Esophagus squamous epithelium (tissue), 5 donors: ENCODE measurements at regions not wholly inside any gene's neighbourhood (a gene's known extent, or its start where the extent isn't known, plus 50 kb on each side); places are given as distances from the start of the nearest gene placed in this dataset.
A peak's percentile ranks its signal among the peaks of the same experiment; 100 is the strongest.
"Not testable (repeated sequence)": the region's sequence is repeated elsewhere in the genome, so short reads cannot be mapped to it uniquely, and the experiment has no call there.

Source experiments
- DNase-seq: peaks from one replicate; lab custom pipeline; 2025; lab: John Stamatoyannopoulos, UW
- H3K27ac ChIP-seq, 4 donors: fragments of 200-600 bp; sonication (generic); one replicate each; pipeline ENCODE4 v1.5.1; 2016 to 2019; ENCODE audit warnings: mild to moderate bottlenecking in 1 of 4
- H3K27me3 ChIP-seq, 4 donors: fragments of 200-600 bp; sonication (generic); 1 replicate in 3 of 4; 2 replicates in 1 of 4; pipeline versions ENCODE4 v1.5.1 to v1.6.0; 2017 to 2021; ENCODE audit warnings: antibody characterized with exemption in 1 of 4
- H3K36me3 ChIP-seq, 3 donors: fragments of 200-600 bp; sonication (generic); one replicate each; pipeline ENCODE4 v1.5.1; 2016 to 2019
- H3K4me1 ChIP-seq, 3 donors: fragments of 200-600 bp; sonication (generic); one replicate each; pipeline ENCODE4 v1.5.1; 2017 to 2019
- H3K4me3 ChIP-seq, 4 donors: fragments of 200-600 bp; sonication (generic); 1 replicate in 3 of 4; 2 replicates in 1 of 4; pipeline ENCODE4 v1.5.1; 2016 to 2019; ENCODE audit warnings: mild to moderate bottlenecking in 2 of 4, moderate library complexity in 1 of 4
- H3K9me3 ChIP-seq, 3 donors: fragments of 200-600 bp; sonication (generic); one replicate each; pipeline ENCODE4 v1.5.1; 2016 to 2019
- CTCF ChIP-seq, 6 experiments: fragments of 450-650 bp in 4 of 6; fragments of 200-600 bp in 2 of 6; sonication (generic) in 2 of 6; IDR thresholded peaks; one replicate each; pipeline ENCODE4 v1.5.1; 2016 to 2019; ENCODE audit warnings: antibody characterized with exemption in 6 of 6, mild to moderate bottlenecking in 4 of 6, moderate library complexity in 4 of 6
- WGBS, 2 donors: methylation state at CpG; one replicate each; pipeline ENCODE4 v1.1.5; 2018; 5-methylcytosine and 5-hydroxymethylcytosine counted together
- intact Hi-C: fragments of 100-400 bp; cut with DNase I; formaldehyde crosslinking; loops from one replicate; pipeline ENCODE4 v1.15.0; 2022
- donor health status: DM: yes; HTN: yes; CAD: no.

- H3K27me3 ChIP-seq, H3K4me1 ChIP-seq, H3K27ac ChIP-seq, H3K4me3 ChIP-seq, H3K36me3 ChIP-seq, DNase-seq, H3K9me3 ChIP-seq, intact Hi-C loops: not testable (repeated sequence)
- 60% methylated on average over 1 of the region's 4 CpGs; no CpG with 5 or more reads in 1 of the 2 donors for WGBS, 2 donors
- peak in 1 of 6 experiments; percentile 13 for TF ChIP-seq CTCF (IDR thresholded peaks at IDR 0.05)
Measured at GRCh38 chr16:33913601-33914000, 454.2 kb downstream of the TP53TG3F start.

- H3K27me3 ChIP-seq, DNase-seq, H3K9me3 ChIP-seq, H3K4me1 ChIP-seq, intact Hi-C loops, H3K27ac ChIP-seq, H3K4me3 ChIP-seq, H3K36me3 ChIP-seq: not testable (repeated sequence)
- WGBS, 2 donors, result no CpG with 5 or more reads among the region's 18 CpGs
Measured at GRCh38 chr16:33920761-33921545, 461.5 kb downstream of the TP53TG3F start.

- DNase-seq, H3K4me3 ChIP-seq, H3K9me3 ChIP-seq, H3K27me3 ChIP-seq, H3K36me3 ChIP-seq, intact Hi-C loops, H3K27ac ChIP-seq, H3K4me1 ChIP-seq: not testable (repeated sequence)
- WGBS, 2 donors, result 77 to 87% methylated on average over 4 to 5 of the region's 10 CpGs
Measured at GRCh38 chr16:33922914-33923313, 463.5 kb downstream of the TP53TG3F start.

GRCh38 chr16:33928026-33928425, 468.6 kb downstream of the TP53TG3F start:
- H3K4me1 ChIP-seq, H3K36me3 ChIP-seq, H3K27ac ChIP-seq, DNase-seq, H3K27me3 ChIP-seq, H3K9me3 ChIP-seq, intact Hi-C loops, H3K4me3 ChIP-seq: not testable (repeated sequence)
- no CpG with 5 or more reads among the region's 39 CpGs for WGBS, 2 donors

GRCh38 chr16:33932191-33932590, 472.8 kb downstream of the TP53TG3F start:
- no CpG with 5 or more reads among the region's 11 CpGs for WGBS, 2 donors
- H3K27ac ChIP-seq, H3K4me1 ChIP-seq, H3K36me3 ChIP-seq, H3K9me3 ChIP-seq, DNase-seq, H3K4me3 ChIP-seq, intact Hi-C loops, H3K27me3 ChIP-seq: not testable (repeated sequence)

GRCh38 chr16:33933039-33933438, 473.6 kb downstream of the TP53TG3F start:
- WGBS, 2 donors, result no CpG with 5 or more reads among the region's 6 CpGs

GRCh38 chr16:33935766-33936165, 476.4 kb downstream of the TP53TG3F start:
- H3K4me1 ChIP-seq, H3K36me3 ChIP-seq, H3K27me3 ChIP-seq, DNase-seq, H3K4me3 ChIP-seq, intact Hi-C loops, H3K9me3 ChIP-seq, H3K27ac ChIP-seq: not testable (repeated sequence)
- WGBS, 2 donors, result 74 to 93% methylated on average over 7 to 10 of the region's 13 CpGs

More at GRCh38 chr16:33933039-33933438, 473.6 kb downstream of the TP53TG3F start:
- H3K4me3 ChIP-seq, intact Hi-C loops, H3K27ac ChIP-seq, H3K9me3 ChIP-seq, H3K36me3 ChIP-seq, H3K27me3 ChIP-seq, H3K4me1 ChIP-seq, DNase-seq: not testable (repeated sequence)

- DNase-seq, H3K27me3 ChIP-seq, intact Hi-C loops, H3K27ac ChIP-seq, H3K9me3 ChIP-seq, H3K4me1 ChIP-seq, H3K4me3 ChIP-seq, H3K36me3 ChIP-seq: not testable (repeated sequence)
- WGBS, 2 donors, result no CpG with 5 or more reads among the region's 16 CpGs
Measured at GRCh38 chr16:33938097-33938496, 478.7 kb downstream of the TP53TG3F start.

- no CpG with 5 or more reads among the region's 7 CpGs for WGBS, 2 donors
- H3K36me3 ChIP-seq, H3K27ac ChIP-seq, intact Hi-C loops, H3K4me1 ChIP-seq, H3K27me3 ChIP-seq, H3K9me3 ChIP-seq, DNase-seq, H3K4me3 ChIP-seq: not testable (repeated sequence)
Measured at GRCh38 chr16:33961536-33961935, 502.1 kb downstream of the TP53TG3F start.

- WGBS, 2 donors, result no CpG with 5 or more reads among the region's 2 CpGs
- H3K27ac ChIP-seq, H3K27me3 ChIP-seq, H3K4me1 ChIP-seq, H3K4me3 ChIP-seq, intact Hi-C loops, DNase-seq, H3K9me3 ChIP-seq, H3K36me3 ChIP-seq: not testable (repeated sequence)
Measured at GRCh38 chr16:33965534-33965933, 506.1 kb downstream of the TP53TG3F start.

GRCh38 chr16:33966855-33967254, 507.4 kb downstream of the TP53TG3F start:
- not testable (repeated sequence) for DNase-seq

GRCh38 chr16:33974557-33974956, 515.1 kb downstream of the TP53TG3F start:
- H3K27me3 ChIP-seq, intact Hi-C loops, H3K27ac ChIP-seq, H3K36me3 ChIP-seq, DNase-seq, H3K9me3 ChIP-seq, H3K4me3 ChIP-seq, H3K4me1 ChIP-seq: not testable (repeated sequence)
- WGBS, 2 donors, result no CpG with 5 or more reads among the region's 8 CpGs

More at GRCh38 chr16:33966855-33967254, 507.4 kb downstream of the TP53TG3F start:
- H3K27ac ChIP-seq, H3K4me3 ChIP-seq, H3K36me3 ChIP-seq, H3K4me1 ChIP-seq, H3K27me3 ChIP-seq, intact Hi-C loops, H3K9me3 ChIP-seq: not testable (repeated sequence)
- WGBS, 2 donors, result 75% methylated on average over 1 of the region's 2 CpGs; no CpG with 5 or more reads in 1 of the 2 donors
